ENCODE measurements at regions not wholly inside any gene's neighbourhood (a gene's known extent, or its start where the extent isn't known, plus 50 kb on each side); places are given as distances from the start of the nearest gene placed in this dataset.

DNA sequence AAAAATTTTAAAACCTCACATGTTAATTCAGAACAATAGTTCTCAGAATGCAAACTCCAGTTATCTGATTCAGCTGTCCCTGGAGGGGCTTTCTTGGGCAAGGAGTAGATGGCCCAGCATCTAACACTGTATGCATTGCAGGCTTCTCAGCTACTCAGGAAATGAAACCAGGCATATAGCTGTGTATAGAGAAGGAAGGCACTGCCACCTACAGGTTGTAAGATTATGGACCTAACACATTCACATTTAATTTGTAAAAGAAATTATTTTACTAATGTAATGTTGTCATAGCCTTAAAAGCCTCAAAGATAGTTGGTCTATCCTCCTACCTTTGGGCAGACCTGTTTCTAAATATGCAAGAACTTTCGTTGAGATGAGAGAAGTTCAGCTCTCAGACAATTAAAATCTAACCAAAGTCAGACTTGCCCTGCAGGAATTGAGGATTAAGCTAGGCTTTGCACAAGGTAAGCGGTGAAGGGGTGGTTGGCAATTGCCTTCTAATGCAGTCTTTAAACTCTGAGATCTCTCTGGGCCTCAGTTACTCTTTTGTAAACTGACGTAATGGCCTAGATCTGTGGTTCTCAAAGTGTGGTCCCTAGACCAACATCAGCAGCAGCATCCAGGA, 132.8 kb upstream of the SLC24A5 start:
- Histone ChIP-seq H3K27ac (no peak overlapping the region), H3K9me3 (no peaks in the 10 kb centered on the region), H3K4me3 (no peak overlapping the region), H3K4me1 (no peaks in the 10 kb centered on the region), H3K27me3 (no peaks in the 10 kb centered on the region), H3K36me3 (no peaks in the 10 kb centered on the region)
- no peak for DNase-seq (ENCODE audit: low spot score in 2 of 2)
- TF ChIP-seq, protein P1, sequence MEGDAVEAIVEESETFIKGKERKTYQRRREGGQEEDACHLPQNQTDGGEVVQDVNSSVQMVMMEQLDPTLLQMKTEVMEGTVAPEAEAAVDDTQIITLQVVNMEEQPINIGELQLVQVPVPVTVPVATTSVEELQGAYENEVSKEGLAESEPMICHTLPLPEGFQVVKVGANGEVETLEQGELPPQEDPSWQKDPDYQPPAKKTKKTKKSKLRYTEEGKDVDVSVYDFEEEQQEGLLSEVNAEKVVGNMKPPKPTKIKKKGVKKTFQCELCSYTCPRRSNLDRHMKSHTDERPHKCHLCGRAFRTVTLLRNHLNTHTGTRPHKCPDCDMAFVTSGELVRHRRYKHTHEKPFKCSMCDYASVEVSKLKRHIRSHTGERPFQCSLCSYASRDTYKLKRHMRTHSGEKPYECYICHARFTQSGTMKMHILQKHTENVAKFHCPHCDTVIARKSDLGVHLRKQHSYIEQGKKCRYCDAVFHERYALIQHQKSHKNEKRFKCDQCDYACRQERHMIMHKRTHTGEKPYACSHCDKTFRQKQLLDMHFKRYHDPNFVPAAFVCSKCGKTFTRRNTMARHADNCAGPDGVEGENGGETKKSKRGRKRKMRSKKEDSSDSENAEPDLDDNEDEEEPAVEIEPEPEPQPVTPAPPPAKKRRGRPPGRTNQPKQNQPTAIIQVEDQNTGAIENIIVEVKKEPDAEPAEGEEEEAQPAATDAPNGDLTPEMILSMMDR (IDR thresholded peaks at IDR 0.05): peak; percentile 52 to 71 (median 56)
- intact Hi-C loops (cut with DNase I): loop anchor here (2.0 to 5.0 kb wide), 5 partner anchors 264 to 793 kb away; partner anchors contain the start of gene SEMA6D

DNA sequence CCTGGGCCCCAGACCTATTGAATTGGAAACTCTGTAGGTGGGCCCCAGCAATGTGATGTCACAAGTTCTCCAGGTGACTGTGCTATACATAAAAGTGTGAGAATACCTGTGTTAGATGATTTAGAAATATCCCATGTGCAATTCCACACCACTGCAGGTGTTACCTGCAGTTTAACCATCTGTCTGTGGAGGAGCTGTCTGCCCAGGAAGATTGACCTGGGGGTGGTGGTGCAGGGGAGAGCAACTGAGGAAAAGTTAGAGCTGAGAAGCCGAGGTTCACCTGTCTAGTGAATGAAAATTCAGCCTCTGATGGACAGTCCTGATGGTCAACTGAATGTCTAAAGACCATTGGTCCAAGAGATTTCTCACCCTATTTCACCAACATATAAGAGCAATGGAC, 132.2 kb upstream of the SLC24A5 start:
- intact Hi-C loops (cut with DNase I): loop anchor here (2.0 to 5.0 kb wide), 5 partner anchors 264 to 794 kb away; partner anchors contain the start of gene SEMA6D
- no peaks in the 10 kb centered on the region for H3K9me3 ChIP-seq
- H3K27me3 ChIP-seq: no peaks in the 10 kb centered on the region
- H3K27ac ChIP-seq: no peak overlapping the region
- no peak overlapping the region for H3K4me3 ChIP-seq
- H3K36me3 ChIP-seq: no peaks in the 10 kb centered on the region
- TF ChIP-seq, protein P1 (IDR thresholded peaks at IDR 0.05): no peak
- DNase-seq (ENCODE audit: low spot score in 2 of 2): no peak
- no peaks in the 10 kb centered on the region for H3K4me1 ChIP-seq

DNA sequence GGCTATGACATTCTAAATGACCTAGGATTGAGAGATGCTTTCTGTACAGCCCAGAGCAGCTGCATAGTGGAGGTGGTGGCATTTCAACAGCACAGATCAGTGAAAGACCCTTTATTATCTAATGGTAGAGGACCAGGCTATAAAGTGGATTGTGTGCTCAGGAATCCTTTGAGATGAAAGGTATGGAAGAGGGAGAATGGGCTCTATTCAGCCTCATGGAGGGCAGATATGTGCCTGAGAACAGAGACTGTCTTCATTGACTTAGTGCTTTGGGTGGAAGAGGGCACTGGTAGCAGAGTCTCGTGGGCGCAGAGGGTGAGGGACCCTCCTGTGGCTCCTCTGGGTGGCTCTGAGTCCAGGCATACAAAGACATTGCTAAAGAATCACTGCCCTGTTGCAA, 130.0 kb upstream of the SLC24A5 start:
- H3K4me3 ChIP-seq: no peak overlapping the region
- TF ChIP-seq, protein P1 (IDR thresholded peaks at IDR 0.05): no peak
- intact Hi-C loops (cut with DNase I): no loop called here

DNA sequence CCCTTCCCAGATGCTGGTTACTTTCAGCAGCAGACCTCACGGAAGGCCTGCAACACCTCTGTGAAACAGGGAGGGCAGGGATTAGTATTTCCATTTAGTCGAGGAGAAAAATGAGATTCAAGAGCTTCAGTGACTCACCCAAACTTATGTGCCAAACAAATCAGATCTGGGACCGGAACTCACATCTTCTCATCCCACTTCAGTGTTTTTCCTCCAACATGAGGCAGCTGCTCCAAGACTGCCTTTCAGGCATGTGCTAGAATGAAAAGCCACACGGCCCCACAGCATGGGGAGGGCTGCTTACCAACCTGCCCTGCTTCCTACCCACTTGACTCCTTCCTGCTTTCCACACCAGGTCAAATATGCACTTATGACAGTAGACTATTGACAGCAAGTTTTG, 129.4 kb upstream of the SLC24A5 start:
- no peaks in the 10 kb centered on the region for H3K36me3 ChIP-seq
- no peaks in the 10 kb centered on the region for H3K27me3 ChIP-seq
- no peaks in the 10 kb centered on the region for H3K9me3 ChIP-seq
- TF ChIP-seq, protein P1 (IDR thresholded peaks at IDR 0.05): no peak
- DNase-seq (ENCODE audit: low spot score in 2 of 2): no peak
- H3K4me3 ChIP-seq: no peak overlapping the region
- intact Hi-C loops (cut with DNase I): no loop called here
- H3K4me1 ChIP-seq: no peaks in the 10 kb centered on the region
- no peak overlapping the region for H3K27ac ChIP-seq

More for the DNA sequence above, 130.0 kb upstream of the SLC24A5 start:
- no peaks in the 10 kb centered on the region for H3K4me1 ChIP-seq
- no peak overlapping the region for H3K27ac ChIP-seq
- no peaks in the 10 kb centered on the region for H3K27me3 ChIP-seq
- DNase-seq (ENCODE audit: low spot score in 2 of 2): no peak
- H3K9me3 ChIP-seq: no peaks in the 10 kb centered on the region
- H3K36me3 ChIP-seq: no peaks in the 10 kb centered on the region

GRCh38 chr15:47993051-47993450, 127.7 kb upstream of the SLC24A5 start:
- H3K9me3 ChIP-seq: no peaks in the 10 kb centered on the region
- no peak for DNase-seq (ENCODE audit: low spot score in 2 of 2)
- H3K4me1 ChIP-seq: no peaks in the 10 kb centered on the region
- TF ChIP-seq, protein P1 (IDR thresholded peaks at IDR 0.05): no peak
- no peak overlapping the region for H3K4me3 ChIP-seq
- H3K27ac ChIP-seq: no peak overlapping the region
- no peaks in the 10 kb centered on the region for H3K27me3 ChIP-seq
- intact Hi-C loops (cut with DNase I): no loop called here
- H3K36me3 ChIP-seq: no peaks in the 10 kb centered on the region

Data from ascending aorta (tissue), 2 donors.